ENCODE measurements at regions not wholly inside any gene's neighbourhood (a gene's known extent, or its start where the extent isn't known, plus 50 kb on each side); places are given as distances from the start of the nearest gene placed in this dataset.

DNA sequence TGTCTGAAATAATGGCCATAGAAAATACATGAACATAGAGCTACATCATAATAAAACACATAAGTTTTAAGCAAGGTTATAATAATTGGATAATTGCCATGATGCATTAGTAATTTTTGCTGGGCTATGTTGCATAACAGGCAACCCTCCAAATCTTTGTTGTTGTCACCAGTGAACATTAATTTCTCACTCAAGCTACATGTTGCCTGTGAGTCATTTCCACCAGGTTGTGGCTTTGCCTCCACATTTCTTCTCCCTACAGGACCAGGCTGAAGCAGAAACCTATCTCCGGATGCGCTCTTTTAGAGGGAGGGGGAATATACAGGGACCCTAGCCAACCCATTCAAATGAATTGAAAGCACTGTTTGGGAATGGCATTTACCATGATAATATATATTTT is 347.7 kb downstream of the GABRG1 start:
- FAIRE-seq, result no peak

DNA sequence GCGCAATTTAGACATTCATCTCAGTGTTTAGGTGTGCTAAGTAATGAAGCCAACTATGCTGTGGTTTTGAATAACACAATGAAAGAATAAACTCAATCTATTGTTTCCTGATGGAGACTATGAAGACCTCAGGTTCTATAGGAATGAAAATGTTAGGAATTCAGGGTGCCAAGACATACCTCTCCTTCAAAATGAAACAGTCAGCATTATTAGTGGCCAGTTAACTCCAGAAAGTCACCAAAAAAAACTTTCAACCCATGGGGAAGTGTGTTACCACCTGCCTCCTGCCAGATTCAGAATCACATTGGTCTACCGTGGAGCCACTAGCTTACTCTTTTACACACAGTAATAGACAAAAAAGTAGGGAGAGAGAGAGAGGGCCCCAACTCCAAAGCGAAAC is 352.9 kb downstream of the GABRG1 start:
- no peak for FAIRE-seq

DNA sequence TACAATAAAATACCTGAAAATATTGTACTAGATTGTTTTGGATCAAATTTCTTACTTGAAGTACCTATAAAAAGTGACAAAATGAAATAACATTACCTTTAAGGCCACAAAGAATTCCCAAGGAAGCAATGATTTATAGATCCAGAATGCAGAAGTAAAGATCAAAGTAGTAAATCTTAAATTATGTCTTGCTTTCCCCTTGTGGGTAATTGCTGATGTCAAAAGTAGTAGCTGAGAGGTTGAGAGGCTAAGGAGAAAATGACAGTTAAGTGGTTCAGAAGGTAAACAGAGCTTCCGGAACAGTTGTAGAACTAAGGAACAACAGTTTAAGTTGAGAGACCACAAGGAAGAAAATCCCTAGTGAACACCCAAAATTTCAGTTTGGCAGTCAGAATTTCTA is 358.3 kb downstream of the GABRG1 start:
- no peak for FAIRE-seq

DNA sequence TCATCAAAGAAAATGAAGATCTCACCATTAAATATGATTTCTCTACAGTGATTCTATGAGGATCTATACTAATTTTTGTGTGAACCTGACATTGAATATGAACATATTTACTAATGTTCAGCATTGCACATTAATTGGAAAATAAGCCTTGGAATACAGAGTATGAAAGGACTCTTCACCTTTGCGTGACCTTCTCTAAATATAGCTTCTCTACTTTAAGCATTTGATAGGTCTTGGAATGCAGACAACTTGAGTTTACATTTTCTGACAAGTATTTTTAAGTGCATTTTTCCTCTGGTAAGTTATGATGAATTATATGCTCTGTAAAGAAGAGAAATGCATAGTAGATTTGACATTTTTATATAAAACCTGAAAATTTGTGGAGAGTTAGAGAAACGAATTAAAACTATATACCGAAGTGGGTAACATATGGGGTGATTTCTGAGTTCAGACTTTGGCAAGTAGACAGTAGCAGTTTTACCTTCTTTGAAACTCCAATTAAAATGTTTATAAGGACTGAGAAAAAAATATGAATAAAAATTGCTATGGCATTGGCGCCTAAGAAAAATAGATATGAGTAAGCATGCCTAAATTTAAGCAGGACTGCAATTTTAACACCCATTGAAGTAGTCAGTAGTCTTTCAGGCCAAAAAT is 371.9 kb downstream of the GABRG1 start:
- FAIRE-seq, result no peak

- FAIRE-seq, result no peak
Measured at GRCh38 chr4:45750721-45751120, 373.1 kb downstream of the GABRG1 start.

- no peak for FAIRE-seq
Measured at GRCh38 chr4:45745741-45746140, 378.1 kb downstream of the GABRG1 start.

GRCh38 chr4:45741897-45742296 is 382.0 kb downstream of the GABRG1 start:
- no peak for FAIRE-seq

- no peak for FAIRE-seq
Measured at GRCh38 chr4:45732161-45732560, 391.7 kb downstream of the GABRG1 start.

GRCh38 chr4:45716093-45716492 is 407.8 kb downstream of the GABRG1 start:
- no peak for FAIRE-seq

DNA sequence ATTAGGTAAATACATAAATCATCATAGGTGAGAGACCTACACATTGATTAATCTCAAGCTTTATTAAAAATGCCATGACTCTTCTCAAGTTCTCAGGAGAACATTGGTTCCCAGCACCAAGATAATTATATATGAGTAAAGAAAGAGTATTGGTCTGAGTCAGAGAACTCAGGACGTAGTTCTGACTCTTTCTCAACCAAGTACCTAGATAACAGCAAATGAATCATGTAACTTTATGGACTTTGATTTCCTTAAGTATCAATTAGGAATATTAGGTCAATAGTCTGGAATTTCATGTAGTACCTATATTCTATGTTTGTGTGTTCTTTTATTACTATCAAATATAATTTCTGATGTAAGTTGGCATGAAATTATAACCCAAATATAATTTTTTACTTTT is 409.9 kb downstream of the GABRG1 start:
- no peak for FAIRE-seq

GRCh38 chr4:45701621-45702020 is 422.2 kb downstream of the GABRG1 start:
- no peak for FAIRE-seq

- no peak for FAIRE-seq
Measured at GRCh38 chr4:45693746-45694145, 430.1 kb downstream of the GABRG1 start.

GRCh38 chr4:45692131-45692735 is 431.6 kb downstream of the GABRG1 start:
- FAIRE-seq, result no peak

DNA sequence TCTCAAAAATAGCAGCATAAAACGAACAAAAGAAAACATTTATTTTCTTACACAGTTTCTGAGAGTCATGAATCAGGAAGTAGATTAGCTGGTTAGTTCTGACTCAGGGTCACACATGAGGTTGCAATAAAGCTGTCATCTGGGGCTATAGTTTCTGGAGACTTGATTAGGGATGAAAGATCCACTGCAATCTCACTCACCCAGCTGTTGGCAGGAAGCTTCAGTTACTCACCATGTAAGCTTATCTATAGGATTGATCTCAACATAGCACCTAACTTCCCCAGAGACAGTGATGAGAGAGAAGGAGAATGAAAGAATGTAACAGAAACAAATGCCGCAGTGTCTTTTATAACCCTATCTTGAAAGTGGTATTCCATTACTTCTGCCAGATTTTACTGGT is 435.5 kb downstream of the GABRG1 start:
- no peak for FAIRE-seq

- FAIRE-seq, result no peak
Measured at GRCh38 chr4:45679411-45679810, 444.4 kb downstream of the GABRG1 start.

DNA sequence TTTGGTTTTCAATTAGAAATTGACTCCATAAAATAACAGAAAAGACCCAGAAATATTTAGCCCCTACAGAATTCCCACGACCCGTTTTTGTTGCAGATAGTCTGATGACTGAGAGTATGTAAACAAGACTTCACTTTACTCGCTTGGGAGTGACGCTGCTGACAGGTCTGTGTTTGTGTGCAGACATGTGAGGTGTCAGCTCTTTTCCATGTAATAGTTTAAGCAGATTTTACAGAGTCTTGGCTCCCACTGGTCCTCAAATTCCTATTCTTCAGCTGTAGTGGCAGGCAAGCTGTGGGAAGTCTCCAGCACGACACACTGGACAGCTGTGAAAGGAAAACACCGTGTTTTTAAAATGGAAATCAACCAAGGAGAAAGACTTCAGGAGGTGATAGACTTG is 455.7 kb downstream of the GABRG1 start:
- FAIRE-seq, result no peak

DNA sequence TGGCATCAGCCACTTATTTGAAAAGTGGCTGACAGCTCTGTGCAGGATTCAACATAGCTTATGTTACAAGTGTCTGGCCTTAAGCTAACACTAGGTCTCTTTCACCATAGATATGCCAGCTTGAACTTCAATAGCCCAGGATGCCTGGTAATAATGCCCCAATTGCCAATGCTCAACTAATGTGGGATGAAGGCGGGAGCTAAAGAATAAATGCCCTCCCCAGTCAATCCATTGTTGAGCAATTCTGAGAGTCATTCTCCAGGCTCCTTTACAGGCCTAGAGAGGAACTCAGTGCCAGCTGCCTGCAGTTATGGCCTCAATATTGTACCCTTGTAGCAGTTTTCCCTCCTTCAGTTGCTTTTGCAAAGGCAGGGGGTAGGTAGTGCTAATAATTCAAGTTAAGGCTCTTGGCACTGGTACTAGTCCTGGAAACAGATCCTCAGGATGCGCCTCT is 460.2 kb downstream of the GABRG1 start:
- FAIRE-seq, result no peak

GRCh38 chr4:45663003-45663402 is 460.9 kb downstream of the GABRG1 start:
- FAIRE-seq, result no peak

GRCh38 chr4:45661893-45662292 is 462.0 kb downstream of the GABRG1 start:
- no peak for FAIRE-seq

GRCh38 chr4:45650545-45650944 is 473.3 kb downstream of the GABRG1 start:
- no peak for FAIRE-seq

DNA sequence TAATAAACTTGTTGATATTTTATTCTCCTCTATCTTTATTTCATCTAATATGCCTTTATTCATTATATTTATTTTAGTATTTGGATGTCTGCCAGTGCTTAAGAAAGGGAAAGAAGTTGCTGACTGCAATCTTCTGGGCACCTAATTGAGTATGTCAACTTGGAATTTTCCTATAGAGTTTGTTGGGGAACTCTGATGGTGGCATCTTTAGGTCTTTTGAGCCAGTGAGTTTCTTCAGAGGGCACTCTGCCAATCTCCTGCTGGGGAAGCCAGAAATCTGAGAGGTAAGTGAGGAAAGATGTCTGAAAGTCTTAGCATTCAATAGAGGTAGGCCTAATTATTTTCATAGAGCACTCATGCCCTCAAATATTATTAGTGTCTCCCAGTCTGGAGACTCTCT is 475.0 kb downstream of the GABRG1 start:
- no peak for FAIRE-seq

DNA sequence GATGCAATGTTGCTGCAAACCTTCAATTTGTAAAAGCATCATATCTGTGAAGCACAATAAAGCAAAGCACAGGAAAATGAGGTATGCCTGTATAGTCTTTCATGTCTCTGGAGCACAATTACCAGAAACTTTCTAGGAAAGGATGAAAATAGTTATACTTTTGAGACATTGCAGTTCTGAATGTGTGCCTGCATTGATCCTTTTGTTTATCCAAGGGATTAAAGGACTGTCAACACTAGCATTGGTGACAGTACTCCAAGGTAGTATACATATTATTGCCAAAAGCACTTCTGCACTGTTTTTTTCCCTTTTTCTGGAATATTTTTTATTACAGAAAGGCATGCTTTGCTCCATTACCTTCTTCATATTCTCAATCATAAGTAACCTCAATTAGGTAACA is 476.0 kb downstream of the GABRG1 start:
- FAIRE-seq, result no peak

- no peak for FAIRE-seq
Measured at GRCh38 chr4:45646885-45647590, 476.8 kb downstream of the GABRG1 start.

- no peak for FAIRE-seq
Measured at GRCh38 chr4:45640281-45640680, 483.6 kb downstream of the GABRG1 start.

Measured in G401.6 (cell line).